ENCODE measurements at regions not wholly inside any gene's neighbourhood (a gene's known extent, or its start where the extent isn't known, plus 50 kb on each side); places are given as distances from the start of the nearest gene placed in this dataset.

GRCh38 chr11:26254378-26254777 is 77.6 kb upstream of the ANO3 start:
- no peaks in the 10 kb centered on the region for H3K4me1 ChIP-seq (ENCODE audit: insufficient read depth, low read length, severe bottlenecking)
- H3K9me3 ChIP-seq (ENCODE audit: low read length), result no peaks in the 10 kb centered on the region
- H3K79me2 ChIP-seq (ENCODE audit: insufficient read depth, low read length), result no peaks in the 10 kb centered on the region
- no peaks in the 10 kb centered on the region for H4K20me1 ChIP-seq (ENCODE audit: insufficient read depth, low read length)
- H3K27ac ChIP-seq (ENCODE audit: low read depth, low read length, poor library complexity, severe bottlenecking), result no peak overlapping the region
- H3K9ac ChIP-seq (ENCODE audit: low read length), result no peak overlapping the region
- no peaks in the 10 kb centered on the region for H3F3A ChIP-seq (ENCODE audit: insufficient read depth, low read length)
- no peaks in the 10 kb centered on the region for H3K36me3 ChIP-seq (ENCODE audit: insufficient read depth, low read length)
- no peak overlapping the region for H2AFZ ChIP-seq (ENCODE audit: low read length)
- H3K4me2 ChIP-seq (ENCODE audit: low read length), result no peak overlapping the region
- TF ChIP-seq, protein P1, sequence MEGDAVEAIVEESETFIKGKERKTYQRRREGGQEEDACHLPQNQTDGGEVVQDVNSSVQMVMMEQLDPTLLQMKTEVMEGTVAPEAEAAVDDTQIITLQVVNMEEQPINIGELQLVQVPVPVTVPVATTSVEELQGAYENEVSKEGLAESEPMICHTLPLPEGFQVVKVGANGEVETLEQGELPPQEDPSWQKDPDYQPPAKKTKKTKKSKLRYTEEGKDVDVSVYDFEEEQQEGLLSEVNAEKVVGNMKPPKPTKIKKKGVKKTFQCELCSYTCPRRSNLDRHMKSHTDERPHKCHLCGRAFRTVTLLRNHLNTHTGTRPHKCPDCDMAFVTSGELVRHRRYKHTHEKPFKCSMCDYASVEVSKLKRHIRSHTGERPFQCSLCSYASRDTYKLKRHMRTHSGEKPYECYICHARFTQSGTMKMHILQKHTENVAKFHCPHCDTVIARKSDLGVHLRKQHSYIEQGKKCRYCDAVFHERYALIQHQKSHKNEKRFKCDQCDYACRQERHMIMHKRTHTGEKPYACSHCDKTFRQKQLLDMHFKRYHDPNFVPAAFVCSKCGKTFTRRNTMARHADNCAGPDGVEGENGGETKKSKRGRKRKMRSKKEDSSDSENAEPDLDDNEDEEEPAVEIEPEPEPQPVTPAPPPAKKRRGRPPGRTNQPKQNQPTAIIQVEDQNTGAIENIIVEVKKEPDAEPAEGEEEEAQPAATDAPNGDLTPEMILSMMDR (IDR thresholded peaks at IDR 0.05; ENCODE audit: low read length), result no peak
- no peak for TF ChIP-seq EZH2 (IDR thresholded peaks at IDR 0.05; ENCODE audit: borderline replicate concordance, low read length)
- H3K27me3 ChIP-seq (ENCODE audit: insufficient read depth, low read length), result no peaks in the 10 kb centered on the region
- no peak overlapping the region for H3K4me3 ChIP-seq (ENCODE audit: low read depth, low read length, poor library complexity, severe bottlenecking)
- H3K9me2 ChIP-seq (ENCODE audit: low read depth, low read length), result no peaks in the 10 kb centered on the region

GRCh38 chr11:26263769-26264168 is 68.2 kb upstream of the ANO3 start:
- no peak overlapping the region for H3K4me2 ChIP-seq (ENCODE audit: low read length)
- no peaks in the 10 kb centered on the region for H3F3A ChIP-seq (ENCODE audit: insufficient read depth, low read length)
- H3K36me3 ChIP-seq (ENCODE audit: insufficient read depth, low read length), result no peaks in the 10 kb centered on the region
- H3K4me1 ChIP-seq (ENCODE audit: insufficient read depth, low read length, severe bottlenecking), result no peaks in the 10 kb centered on the region
- H3K79me2 ChIP-seq (ENCODE audit: insufficient read depth, low read length), result no peaks in the 10 kb centered on the region
- H4K20me1 ChIP-seq (ENCODE audit: insufficient read depth, low read length), result no peaks in the 10 kb centered on the region
- no peaks in the 10 kb centered on the region for H3K9me3 ChIP-seq (ENCODE audit: low read length)
- H3K9ac ChIP-seq (ENCODE audit: low read length), result no peak overlapping the region
- no peak overlapping the region for H3K4me3 ChIP-seq (ENCODE audit: low read depth, low read length, poor library complexity, severe bottlenecking)
- no peak overlapping the region for H3K27ac ChIP-seq (ENCODE audit: low read depth, low read length, poor library complexity, severe bottlenecking)
- no peak for TF ChIP-seq EZH2 (IDR thresholded peaks at IDR 0.05; ENCODE audit: borderline replicate concordance, low read length)
- TF ChIP-seq, protein P1 (IDR thresholded peaks at IDR 0.05; ENCODE audit: low read length), result no peak
- no peaks in the 10 kb centered on the region for H3K27me3 ChIP-seq (ENCODE audit: insufficient read depth, low read length)
- no peaks in the 10 kb centered on the region for H3K9me2 ChIP-seq (ENCODE audit: low read depth, low read length)
- no peak overlapping the region for H2AFZ ChIP-seq (ENCODE audit: low read length)

DNA sequence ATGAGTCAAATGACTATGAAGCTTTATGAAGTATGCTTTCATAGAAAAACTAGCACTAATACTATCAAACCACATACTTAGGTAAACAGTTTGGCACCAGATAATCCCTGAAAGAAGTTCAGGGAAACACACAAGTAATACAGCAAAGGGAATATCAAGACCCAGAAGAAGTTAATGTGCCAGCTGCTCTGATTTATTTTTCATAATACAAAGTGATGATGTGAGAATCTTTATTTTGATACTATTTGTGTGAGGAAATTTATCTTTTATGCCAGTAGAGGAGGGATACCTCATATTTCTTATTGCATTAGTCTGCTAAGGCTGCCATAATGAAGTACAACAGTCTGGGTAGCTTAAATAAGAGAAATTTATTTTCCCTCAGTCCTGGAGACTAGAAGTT is 67.7 kb upstream of the ANO3 start:
- Histone ChIP-seq H3K27ac (ENCODE audit: low read depth, low read length, poor library complexity, severe bottlenecking) (no peak overlapping the region), H3K4me3 (ENCODE audit: low read depth, low read length, poor library complexity, severe bottlenecking) (no peak overlapping the region), H3K79me2 (ENCODE audit: insufficient read depth, low read length) (no peaks in the 10 kb centered on the region), H3K4me1 (ENCODE audit: insufficient read depth, low read length, severe bottlenecking) (no peaks in the 10 kb centered on the region), H3K9me2 (ENCODE audit: low read depth, low read length) (no peaks in the 10 kb centered on the region), H2AFZ (ENCODE audit: low read length) (no peak overlapping the region), H3K36me3 (ENCODE audit: insufficient read depth, low read length) (no peaks in the 10 kb centered on the region), H3K27me3 (ENCODE audit: insufficient read depth, low read length) (no peaks in the 10 kb centered on the region), H4K20me1 (ENCODE audit: insufficient read depth, low read length) (no peaks in the 10 kb centered on the region), H3K9me3 (ENCODE audit: low read length) (no peaks in the 10 kb centered on the region), H3F3A (ENCODE audit: insufficient read depth, low read length) (no peaks in the 10 kb centered on the region), H3K9ac (ENCODE audit: low read length) (no peak overlapping the region), H3K4me2 (ENCODE audit: low read length) (no peak overlapping the region)
- no peak for TF ChIP-seq EZH2 (IDR thresholded peaks at IDR 0.05; ENCODE audit: borderline replicate concordance, low read length)
- TF ChIP-seq, protein P1 (IDR thresholded peaks at IDR 0.05; ENCODE audit: low read length), result no peak
